H7 (cell line): ENCODE measurements at regions not wholly inside any gene's neighbourhood (a gene's known extent, or its start where the extent isn't known, plus 50 kb on each side); places are given as distances from the start of the nearest gene placed in this dataset.
"Not testable (repeated sequence)": the region's sequence is repeated elsewhere in the genome, so short reads cannot be mapped to it uniquely, and the experiment has no call there.

Experiments used
- DNase-seq: peaks from one replicate; pipeline ENCODE4 v3.0.0; 2012
- H3K27me3 ChIP-seq: 2 replicates; pipeline ENCODE4 v1.6.0; 2011; ENCODE audit warnings: mild to moderate bottlenecking, low read length; ENCODE audit not compliant: control insufficient read depth, insufficient read depth
- H3K36me3 ChIP-seq: replicated peaks from 2 replicates; pipeline ENCODE4 v1.5.1; 2011; ENCODE audit warnings: low read length; ENCODE audit not compliant: control insufficient read depth, insufficient read depth
- H3K4me3 ChIP-seq: 2 replicates; pipeline ENCODE4 v1.5.1; 2011; ENCODE audit warnings: low read depth, mild to moderate bottlenecking, control low read depth, low read length, moderate library complexity; ENCODE audit not compliant: insufficient read depth

GRCh38 chr1:112827391-112827790 lies 112.3 kb upstream of the PPM1J start:
- not testable (repeated sequence) for H3K27me3 ChIP-seq, H3K4me3 ChIP-seq, H3K36me3 ChIP-seq
- DNase-seq = peak; percentile 21

DNA sequence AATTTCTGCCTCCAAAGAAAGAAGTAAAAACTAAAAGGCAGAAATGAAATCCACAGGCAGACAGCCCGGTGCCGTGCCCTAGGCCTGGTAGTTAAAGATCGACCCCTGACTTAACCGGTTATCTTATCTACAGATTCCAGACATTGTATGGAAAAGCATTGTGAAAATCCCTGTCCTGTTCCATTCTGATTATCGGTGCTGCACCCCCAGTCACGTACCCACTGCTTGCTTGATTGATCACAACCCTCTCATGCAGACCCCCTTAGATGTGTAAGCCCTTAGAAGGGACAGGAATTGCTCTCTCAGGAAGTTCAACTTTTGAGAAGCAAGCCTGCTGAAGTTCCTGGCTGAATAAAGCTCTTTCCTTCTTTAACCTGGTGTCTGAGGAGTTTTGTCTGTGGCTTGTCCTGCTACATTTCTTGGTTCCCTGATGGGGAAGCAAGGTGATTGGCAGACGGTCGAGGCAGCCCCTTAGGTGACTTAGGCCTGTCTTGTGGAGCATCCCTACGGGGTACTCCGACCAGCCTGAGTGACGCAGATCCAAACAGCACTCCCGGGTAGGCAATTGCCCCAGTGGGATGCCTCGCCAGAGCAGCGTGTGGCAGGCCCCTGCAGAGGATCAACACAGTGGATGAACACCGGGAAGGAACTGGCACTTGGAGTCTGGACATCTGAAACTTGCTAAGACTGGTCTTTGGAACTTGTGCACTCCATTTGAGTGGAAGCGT lies 111.2 kb upstream of the PPM1J start:
- H3K27me3 ChIP-seq = no peaks in the 10 kb centered on the region
- H3K4me3 ChIP-seq = no peak overlapping the region
- no peak for DNase-seq
- H3K36me3 ChIP-seq = 0 out of 2 replicates have a peak, but pooled peaks cover 2% of the 10 kb centered on the region

DNA sequence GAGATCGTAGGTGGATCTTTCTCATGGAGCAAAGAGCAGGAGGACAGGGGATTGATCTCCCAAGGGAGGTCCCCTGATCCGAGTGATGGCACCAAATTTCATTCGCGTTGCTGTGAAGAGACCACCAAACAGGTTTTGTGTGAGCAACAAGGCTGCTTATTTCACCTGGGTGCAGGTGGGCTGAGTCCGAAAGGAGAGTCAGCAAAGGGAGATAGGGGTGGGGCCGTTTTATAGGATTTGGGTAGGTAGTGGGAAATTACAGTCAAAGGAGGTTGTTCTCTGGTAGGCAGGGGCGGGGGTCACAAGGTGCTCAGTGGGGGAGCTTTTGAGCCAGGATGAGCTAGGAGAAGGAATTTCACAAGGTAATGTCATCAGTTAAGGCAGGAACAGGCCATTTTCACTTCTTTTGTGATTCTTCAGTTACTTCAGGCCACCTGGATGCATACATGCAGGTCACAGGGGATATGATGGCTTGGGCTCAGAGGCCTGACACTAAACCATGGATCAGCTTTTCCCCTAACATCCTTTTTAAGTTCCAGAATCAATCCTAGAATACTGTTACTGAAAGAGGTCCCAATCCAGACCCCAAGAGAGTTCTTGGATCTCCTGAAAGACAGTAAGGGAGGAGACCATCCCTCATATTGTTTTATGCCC lies 110.6 kb upstream of the PPM1J start:
- peak overlapping the region; percentile 31 for H3K4me3 ChIP-seq
- DNase-seq, H3K36me3 ChIP-seq, H3K27me3 ChIP-seq: not testable (repeated sequence)

DNA sequence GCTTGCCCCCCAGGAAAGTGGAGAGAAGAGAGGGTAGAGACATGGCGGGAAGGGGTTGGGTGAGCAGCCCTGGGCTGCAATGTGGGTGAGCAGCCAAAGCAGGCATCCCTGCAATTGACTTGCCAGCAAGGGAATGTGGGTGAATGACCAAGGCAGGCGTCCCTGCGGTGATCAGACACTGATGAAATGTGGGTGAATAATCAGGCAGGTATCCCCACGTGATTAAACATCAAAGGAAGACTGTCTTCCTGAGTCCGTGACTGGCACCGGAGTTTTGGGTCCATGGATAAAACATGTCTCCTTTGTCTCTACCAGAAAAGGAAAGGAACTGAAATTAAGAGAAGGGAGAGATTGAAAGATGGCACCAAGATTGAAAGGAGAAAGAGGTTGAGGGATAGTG lies 109.9 kb upstream of the PPM1J start:
- peak overlapping the region; percentile 25; the same call in 1 of the 2 replicates for H3K4me3 ChIP-seq
- DNase-seq = not testable (repeated sequence)

DNA sequence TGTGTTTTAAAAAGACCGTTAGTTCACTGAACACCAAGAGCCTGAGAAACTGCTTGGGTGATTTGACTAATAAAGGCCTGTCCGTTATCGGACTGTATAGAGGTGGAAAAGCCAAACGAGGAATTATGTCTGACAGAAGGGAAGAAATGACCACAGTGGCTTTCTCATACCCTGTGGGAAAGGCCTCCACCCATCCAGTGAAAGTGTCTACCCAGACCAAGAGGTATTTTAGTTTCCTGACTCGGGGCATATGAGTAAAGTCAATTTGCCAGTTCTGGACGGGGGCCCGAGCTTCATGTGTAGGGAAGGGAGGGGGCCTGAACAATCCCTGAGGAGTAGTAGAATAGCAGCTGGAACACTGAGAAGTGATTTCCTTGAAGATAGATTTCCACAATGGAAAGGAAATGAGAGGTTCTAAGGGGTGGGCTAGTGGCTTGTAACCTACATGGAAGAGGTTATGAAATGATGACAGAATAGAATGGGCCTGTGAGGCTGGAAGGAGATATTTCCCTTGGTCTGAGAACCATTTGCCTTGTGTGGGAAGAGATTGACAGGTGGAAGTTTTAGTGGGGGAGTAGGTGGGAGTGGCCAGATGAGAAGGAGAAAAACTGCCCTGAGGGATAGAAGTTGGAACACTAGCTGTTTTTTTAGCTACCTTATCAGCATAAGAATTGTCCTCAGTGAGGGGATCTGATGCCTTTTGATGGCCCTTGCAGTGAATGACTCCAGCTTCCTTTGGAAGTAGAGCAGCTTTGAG lies 106.4 kb upstream of the PPM1J start:
- H3K4me3 ChIP-seq = peak overlapping the region; percentile 6; the same call in 1 of the 2 replicates
- not testable (repeated sequence) for H3K27me3 ChIP-seq, H3K36me3 ChIP-seq, DNase-seq

More for the DNA sequence above, 109.9 kb upstream of the PPM1J start:
- not testable (repeated sequence) for H3K36me3 ChIP-seq, H3K27me3 ChIP-seq

DNA sequence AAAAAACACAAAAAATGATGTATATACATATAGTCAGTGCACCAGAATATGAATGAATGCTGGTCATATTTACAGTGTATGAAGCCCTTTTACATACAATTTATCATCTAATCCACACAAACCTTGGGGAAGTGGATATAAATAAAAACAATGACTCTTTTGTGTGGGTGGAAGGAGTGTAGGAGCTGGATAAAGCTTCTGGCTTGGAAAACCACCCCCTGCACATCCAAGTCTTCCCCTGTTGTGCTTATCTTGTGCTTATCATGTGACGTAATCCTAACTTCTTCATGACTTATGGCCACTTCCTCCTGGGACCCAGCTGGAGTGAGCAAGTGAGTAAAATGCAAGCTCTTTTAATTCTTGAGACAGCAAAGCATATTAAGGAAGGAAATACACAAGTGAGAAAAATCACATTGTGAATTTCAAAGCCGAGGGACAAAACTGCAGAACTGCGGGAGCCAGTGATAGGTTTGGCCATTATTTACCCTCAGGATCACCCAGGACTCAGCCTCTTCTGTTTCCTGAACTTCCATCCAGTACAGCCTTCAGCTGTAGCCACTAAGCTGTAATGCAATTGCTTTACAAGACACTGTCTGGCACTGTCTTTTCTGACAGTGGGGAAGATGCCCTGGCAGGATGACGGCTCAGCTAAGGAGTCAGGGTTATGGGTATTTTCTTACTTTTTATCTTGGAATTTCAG lies 104.0 kb upstream of the PPM1J start:
- no peak overlapping the region for H3K4me3 ChIP-seq
- no peaks in the 10 kb centered on the region for H3K27me3 ChIP-seq
- DNase-seq = no peak
- peaks cover 2% of the 10 kb centered on the region; the same call in 1 of the 2 replicates for H3K36me3 ChIP-seq

- H3K4me3 ChIP-seq = no peak overlapping the region
- no peaks in the 10 kb centered on the region for H3K27me3 ChIP-seq
Observed at GRCh38 chr1:112817555-112818373, 102.6 kb upstream of the PPM1J start.

DNA sequence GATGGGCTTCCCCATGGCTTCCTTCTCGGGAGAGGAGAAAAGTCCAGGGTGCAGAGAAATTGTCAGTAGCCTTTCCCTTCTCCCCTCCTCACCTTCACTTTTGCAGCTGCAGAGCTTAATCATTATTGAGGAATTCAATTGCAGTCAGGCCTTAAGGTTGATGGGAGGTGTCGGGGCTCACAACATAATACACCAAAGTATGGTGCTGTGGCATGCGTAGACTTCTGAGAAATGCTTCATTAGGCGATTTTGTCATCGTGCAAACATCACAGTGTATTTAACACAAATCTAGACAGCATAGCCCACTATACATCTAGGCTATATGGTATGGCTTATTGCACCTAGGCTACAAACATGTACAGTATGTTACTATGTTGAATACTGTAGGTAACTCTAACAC lies 100.2 kb upstream of the PPM1J start:
- Histone ChIP-seq H3K4me3 (no peak overlapping the region), H3K27me3 (no peaks in the 10 kb centered on the region), H3K36me3 (no peaks in the 10 kb centered on the region; the same call in 1 of the 2 replicates)
- no peak for DNase-seq

More at GRCh38 chr1:112817555-112818373, 102.6 kb upstream of the PPM1J start:
- DNase-seq = peak; percentile 83
- H3K36me3 ChIP-seq = no peaks in the 10 kb centered on the region; the same call in 1 of the 2 replicates

DNA sequence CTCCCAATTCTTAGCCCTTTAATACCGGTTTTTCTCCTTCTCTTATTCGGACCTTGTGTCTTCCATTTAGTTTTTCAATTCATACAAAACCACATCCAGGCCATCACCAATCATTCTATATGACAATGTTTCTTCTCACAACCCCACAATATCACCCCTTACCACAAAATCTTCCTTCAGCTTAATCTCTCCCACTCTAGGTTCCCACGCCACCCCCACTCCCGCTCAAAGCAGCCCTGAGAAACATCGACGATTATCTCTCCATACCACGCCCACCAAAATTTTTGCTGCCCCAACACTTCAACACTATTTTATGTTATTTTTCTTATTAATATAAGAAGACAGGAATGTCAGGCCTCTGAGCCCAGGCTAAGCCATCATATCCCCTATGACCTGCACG lies 99.5 kb upstream of the PPM1J start:
- DNase-seq, H3K4me3 ChIP-seq, H3K36me3 ChIP-seq, H3K27me3 ChIP-seq: not testable (repeated sequence)

GRCh38 chr1:112808861-112809684 lies 93.9 kb upstream of the PPM1J start:
- DNase-seq = peak; percentile 85
- Histone ChIP-seq H3K27me3 (no peaks in the 10 kb centered on the region), H3K36me3 (no peaks in the 10 kb centered on the region), H3K4me3 (peak overlapping the region; percentile 26; the same call in 1 of the 2 replicates)

DNA sequence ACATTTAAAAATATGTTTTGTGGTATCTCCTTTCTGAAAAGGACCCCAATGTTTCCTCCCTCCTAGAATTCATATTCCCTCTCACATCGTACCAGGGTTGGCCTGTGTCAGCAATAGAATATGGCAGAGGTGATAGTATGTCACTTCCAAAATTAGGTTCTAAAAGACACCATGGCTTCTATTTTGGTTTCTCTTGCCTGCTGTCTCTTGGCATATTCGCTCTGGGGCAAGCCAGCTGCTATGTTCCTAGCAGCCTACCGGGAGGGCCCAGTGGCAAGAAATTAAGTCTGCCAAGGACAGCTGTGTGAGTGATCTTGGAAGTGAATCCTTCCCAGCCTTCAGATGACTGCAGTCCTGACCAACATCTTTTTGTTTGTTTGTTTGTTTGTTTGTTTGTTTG lies 92.9 kb upstream of the PPM1J start:
- Histone ChIP-seq H3K4me3 (no peak overlapping the region), H3K27me3 (no peaks in the 10 kb centered on the region), H3K36me3 (no peaks in the 10 kb centered on the region)
- no peak for DNase-seq

DNA sequence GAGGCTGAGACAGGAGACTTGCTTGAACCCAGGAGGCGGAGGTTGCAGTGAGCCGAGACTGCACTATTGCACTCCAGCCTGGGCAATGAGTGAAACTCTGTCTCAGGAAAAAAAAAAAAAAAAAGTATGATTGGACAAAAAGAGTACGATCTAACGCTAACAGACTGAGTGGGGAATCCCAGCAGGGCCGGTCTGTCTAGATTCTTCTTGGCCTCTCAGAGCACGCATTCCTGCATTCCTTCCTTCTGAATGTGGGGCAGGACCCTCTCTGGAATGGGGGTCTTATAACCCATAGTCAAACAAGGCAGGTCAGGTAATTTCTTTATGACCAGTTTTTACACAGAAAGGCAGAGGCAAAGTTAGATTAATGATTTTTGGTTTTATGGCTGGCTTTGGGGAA lies 92.0 kb upstream of the PPM1J start:
- H3K36me3 ChIP-seq = no peaks in the 10 kb centered on the region
- H3K27me3 ChIP-seq = no peaks in the 10 kb centered on the region
- no peak overlapping the region for H3K4me3 ChIP-seq
- peak; percentile 19 for DNase-seq

DNA sequence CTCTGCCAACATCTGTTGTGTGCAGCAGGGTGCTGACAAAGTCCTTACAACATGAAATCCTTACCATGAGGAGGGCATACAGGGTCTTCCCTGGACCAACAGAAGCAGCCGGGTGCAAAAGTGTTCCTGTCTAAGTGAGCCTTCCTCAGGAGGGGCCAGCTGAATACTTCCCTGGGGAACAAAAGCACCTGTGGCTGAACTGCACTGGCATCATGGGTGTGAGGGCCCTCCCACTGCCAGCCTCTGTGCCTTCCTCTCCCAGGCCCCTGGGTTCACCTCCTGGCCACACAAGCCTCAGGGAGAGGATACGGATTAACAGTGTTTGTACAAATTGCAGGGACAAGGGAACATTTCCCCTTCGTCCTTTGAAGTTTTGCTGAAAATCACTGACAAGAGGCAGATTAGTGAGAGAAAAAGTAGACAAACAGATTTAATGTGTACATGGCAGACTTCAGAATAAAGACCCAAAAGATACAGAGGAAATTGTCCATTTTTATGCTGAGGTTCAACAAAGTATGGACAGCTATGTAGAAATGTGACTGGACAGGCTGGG lies 91.0 kb upstream of the PPM1J start:
- H3K27me3 ChIP-seq = no peaks in the 10 kb centered on the region; the same call in 1 of the 2 replicates
- no peak overlapping the region for H3K4me3 ChIP-seq
- no peak for DNase-seq
- H3K36me3 ChIP-seq = no peaks in the 10 kb centered on the region
